Thoracic aorta (tissue), 2 donors: ENCODE measurements at regions not wholly inside any gene's neighbourhood (a gene's known extent, or its start where the extent isn't known, plus 50 kb on each side); places are given as distances from the start of the nearest gene placed in this dataset.

ENCODE experiments used
- ATAC-seq: fragments of 150-250 bp; one replicate; pipeline ENCODE4 v1.8.0; 2017; ENCODE audit warnings: low read depth; ENCODE audit not compliant: insufficient number of reproducible peaks, low FRiP score
- DNase-seq: peaks from one replicate; pipeline ENCODE4 v3.0.0-alpha.2; 2020; ENCODE audit warnings: low spot score
- H3K27ac ChIP-seq, 2 donors: fragments of 200-600 bp; sonication (generic); 1 replicate in 1 of 2; 2 replicates in 1 of 2; pipeline ENCODE4 v1.5.1; 2016; ENCODE audit warnings: mild to moderate bottlenecking in 2 of 2, moderate library complexity in 2 of 2
- H3K27me3 ChIP-seq: fragments of 200-600 bp; sonication (generic); replicated peaks from 2 replicates; pipeline ENCODE4 v1.6.0; 2016; ENCODE audit warnings: mild to moderate bottlenecking; ENCODE audit not compliant: insufficient read depth
- H3K36me3 ChIP-seq: fragments of 200-600 bp; sonication (generic); one replicate; pipeline ENCODE4 v1.5.1; 2016
- H3K4me1 ChIP-seq, 2 donors: fragments of 200-600 bp; sonication (generic); 1 replicate in 1 of 2; 2 replicates in 1 of 2; pipeline versions ENCODE4 v1.5.1 to v1.6.0; 2016; ENCODE audit warnings: low read depth in 2 of 2, mild to moderate bottlenecking in 1 of 2; ENCODE audit not compliant: control insufficient read depth in 1 of 2
- H3K4me3 ChIP-seq: fragments of 200-600 bp; sonication (generic); 2 replicates; pipeline ENCODE4 v1.5.1; 2016; ENCODE audit warnings: mild to moderate bottlenecking
- H3K9me3 ChIP-seq: fragments of 200-600 bp; sonication (generic); 2 replicates; pipeline ENCODE4 v1.5.1; 2016
- CTCF ChIP-seq: fragments of 200-600 bp; sonication (generic); IDR thresholded peaks from one replicate; pipeline ENCODE4 v1.5.1; 2019; ENCODE audit warnings: antibody characterized with exemption

GRCh38 chr9:38240051-38240450 is 152.5 kb upstream of the ALDH1B1 start:
- no peak for DNase-seq
- no peak overlapping the region for H3K4me3 ChIP-seq
- H3K9me3 ChIP-seq = no peaks in the 10 kb centered on the region
- no peaks in the 10 kb centered on the region for H3K36me3 ChIP-seq
- H3K4me1 ChIP-seq = no peaks in the 10 kb centered on the region
- no peaks in the 10 kb centered on the region for H3K27me3 ChIP-seq
- no peak for TF ChIP-seq CTCF
- ATAC-seq = no peak
- no peak overlapping the region for H3K27ac ChIP-seq

GRCh38 chr9:38235244-38235643 is 157.3 kb upstream of the ALDH1B1 start:
- ATAC-seq = no peak
- Histone ChIP-seq H3K9me3 (no peaks in the 10 kb centered on the region), H3K36me3 (no peaks in the 10 kb centered on the region), H3K4me3 (no peak overlapping the region), H3K4me1 (no peaks in the 10 kb centered on the region), H3K27ac (no peak overlapping the region), H3K27me3 (no peaks in the 10 kb centered on the region)
- TF ChIP-seq CTCF = no peak
- no peak for DNase-seq

- Histone ChIP-seq H3K36me3 (no peaks in the 10 kb centered on the region), H3K4me1 (no peaks in the 10 kb centered on the region), H3K4me3 (no peak overlapping the region), H3K27me3 (no peaks in the 10 kb centered on the region), H3K27ac (no peak overlapping the region), H3K9me3 (no peaks in the 10 kb centered on the region)
- no peak for TF ChIP-seq CTCF
- no peak for DNase-seq
- no peak for ATAC-seq
Measured at GRCh38 chr9:38234479-38235170, 157.9 kb upstream of the ALDH1B1 start.

GRCh38 chr9:38233796-38234355 is 158.6 kb upstream of the ALDH1B1 start:
- Histone ChIP-seq H3K4me1 (no peaks in the 10 kb centered on the region), H3K36me3 (no peaks in the 10 kb centered on the region), H3K9me3 (no peaks in the 10 kb centered on the region), H3K4me3 (no peak overlapping the region), H3K27ac (no peak overlapping the region), H3K27me3 (no peaks in the 10 kb centered on the region)
- DNase-seq = no peak
- ATAC-seq = no peak
- no peak for TF ChIP-seq CTCF

GRCh38 chr9:38233343-38233742 is 159.2 kb upstream of the ALDH1B1 start:
- Histone ChIP-seq H3K36me3 (no peaks in the 10 kb centered on the region), H3K9me3 (no peaks in the 10 kb centered on the region), H3K4me3 (no peak overlapping the region), H3K4me1 (no peaks in the 10 kb centered on the region), H3K27me3 (no peaks in the 10 kb centered on the region), H3K27ac (no peak overlapping the region)
- TF ChIP-seq CTCF = no peak
- ATAC-seq = no peak
- no peak for DNase-seq
